Astrocyte (in vitro differentiated cells and primary cell): ENCODE measurements at regions not wholly inside any gene's neighbourhood (a gene's known extent, or its start where the extent isn't known, plus 50 kb on each side); places are given as distances from the start of the nearest gene placed in this dataset.

Experiments
- CTCF ChIP-seq: IDR thresholded peaks from 2 replicates; pipeline ENCODE4 v1.5.1; 2011; ENCODE audit warnings: low read depth, mild to moderate bottlenecking, inconsistent platforms, low read length, moderate library complexity; ENCODE audit not compliant: insufficient read depth
- EZH2 ChIP-seq: IDR thresholded peaks from 2 replicates; pipeline ENCODE4 v1.6.1; 2012; ENCODE audit warnings: mild to moderate bottlenecking, low read length, inconsistent platforms; ENCODE audit not compliant: insufficient read depth

- TF ChIP-seq CTCF (no peak), EZH2 (no peak)
Measured at GRCh38 chr5:28505121-28505520, 1466.7 kb upstream of the CDH9 start.
